ENCODE measurements at regions not wholly inside any gene's neighbourhood (a gene's known extent, or its start where the extent isn't known, plus 50 kb on each side); places are given as distances from the start of the nearest gene placed in this dataset.
A peak's percentile ranks its signal among the peaks of the same experiment; 100 is the strongest.
"Not testable (repeated sequence)": the region's sequence is repeated elsewhere in the genome, so short reads cannot be mapped to it uniquely, and the experiment has no call there.

- Histone ChIP-seq H3K9ac (no peak overlapping the region), H4K20me1 (no peaks in the 10 kb centered on the region), H3K4me3 (no peak overlapping the region), H3K36me3 (no peaks in the 10 kb centered on the region), H3K4me1 (no peaks in the 10 kb centered on the region), H3K27ac (no peak overlapping the region), H3K9me3 (no peaks in the 10 kb centered on the region), H3K4me2 (no peak overlapping the region), H3K27me3 (no peaks in the 10 kb centered on the region)
- no peak for TF ChIP-seq Cebpa-rat (IDR thresholded peaks at IDR 0.05)
Measured at GRCh38 chr9:71515107-71515506, 253.2 kb downstream of the CEMIP2 start.

DNA sequence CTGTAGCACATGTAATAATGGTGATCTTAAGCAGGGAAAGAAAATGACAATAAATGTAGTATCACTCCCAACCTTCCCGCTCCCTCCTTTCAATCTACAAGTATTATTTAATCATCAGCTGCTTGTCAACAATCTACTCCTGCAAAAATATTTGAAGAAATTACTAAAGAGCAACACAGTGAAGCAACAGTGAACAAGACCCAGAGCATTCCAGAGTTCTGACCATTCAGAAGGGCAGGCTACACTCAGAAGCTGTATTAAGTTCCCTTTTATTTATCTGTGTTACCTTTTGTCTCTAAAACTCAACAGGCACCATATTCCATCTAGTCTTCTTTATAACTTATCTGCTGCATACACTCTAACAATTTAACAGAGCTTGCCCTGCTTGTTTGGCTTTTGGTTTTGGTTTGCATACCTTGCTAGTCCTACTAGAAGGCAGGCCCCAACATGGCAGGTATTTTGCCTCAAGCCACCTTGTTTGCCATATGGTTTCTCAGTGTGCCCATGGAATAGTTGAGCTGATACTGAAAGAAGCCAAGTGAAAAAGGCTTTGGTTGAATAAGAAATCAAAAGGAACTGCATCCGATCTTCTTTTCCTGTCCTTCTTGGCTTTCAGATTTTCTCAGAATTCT lies 253.9 kb downstream of the CEMIP2 start:
- H3K4me2 ChIP-seq, result no peak overlapping the region
- H3K36me3 ChIP-seq, result no peaks in the 10 kb centered on the region
- no peak overlapping the region for H3K9ac ChIP-seq
- no peaks in the 10 kb centered on the region for H3K4me1 ChIP-seq
- TF ChIP-seq Cebpa-rat (IDR thresholded peaks at IDR 0.05), result no peak
- H3K9me3 ChIP-seq, result no peaks in the 10 kb centered on the region
- no peak overlapping the region for H3K27ac ChIP-seq
- H3K27me3 ChIP-seq, result no peaks in the 10 kb centered on the region
- H3K4me3 ChIP-seq, result no peak overlapping the region
- H4K20me1 ChIP-seq, result no peaks in the 10 kb centered on the region

DNA sequence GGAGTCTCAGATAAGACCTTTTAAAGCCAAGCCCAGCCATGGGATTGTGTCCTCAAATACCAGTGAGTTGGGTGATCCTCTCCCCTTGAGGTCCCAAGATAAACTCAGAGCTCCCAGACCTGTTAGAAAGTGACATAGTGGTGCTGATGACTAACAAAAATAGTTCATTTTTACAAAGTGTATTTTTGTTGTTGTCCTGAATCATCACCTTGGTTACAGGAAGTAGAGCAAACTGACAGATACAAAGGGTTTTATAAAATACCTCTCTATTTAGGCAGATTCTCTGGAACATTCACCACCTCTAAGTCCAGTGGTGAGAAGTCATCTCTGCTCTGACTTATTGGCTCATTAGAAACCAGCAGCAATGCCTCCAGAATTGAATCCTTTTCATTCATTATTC lies 259.3 kb downstream of the CEMIP2 start:
- no peaks in the 10 kb centered on the region for H4K20me1 ChIP-seq
- no peaks in the 10 kb centered on the region for H3K4me1 ChIP-seq
- H3K9me3 ChIP-seq, result no peaks in the 10 kb centered on the region
- no peak for TF ChIP-seq Cebpa-rat (IDR thresholded peaks at IDR 0.05)
- H3K27ac ChIP-seq, result no peak overlapping the region
- no peak overlapping the region for H3K9ac ChIP-seq
- no peak overlapping the region for H3K4me3 ChIP-seq
- no peak overlapping the region for H3K4me2 ChIP-seq
- H3K36me3 ChIP-seq, result no peaks in the 10 kb centered on the region
- no peaks in the 10 kb centered on the region for H3K27me3 ChIP-seq

DNA sequence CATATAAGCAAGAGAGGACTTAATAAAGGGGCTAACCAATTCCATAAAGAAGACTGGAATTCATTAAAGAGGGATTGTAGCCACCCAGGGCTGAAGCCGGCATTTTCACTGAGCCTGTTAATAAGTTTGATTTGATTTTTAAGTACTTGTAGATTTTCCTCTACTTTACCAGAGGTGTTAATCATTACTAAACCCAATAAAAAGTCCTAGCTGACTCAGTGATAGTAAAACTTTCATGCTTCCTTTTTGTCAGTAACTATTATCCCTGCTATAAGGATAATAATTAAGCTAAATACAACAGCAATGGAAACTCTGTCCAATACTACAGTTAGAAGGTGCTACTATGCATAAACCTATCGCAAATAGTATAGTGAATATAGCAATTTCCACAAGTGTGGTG lies 260.2 kb downstream of the CEMIP2 start:
- H3K9me3 ChIP-seq, H4K20me1 ChIP-seq, H3K4me2 ChIP-seq, H3K27ac ChIP-seq, H3K9ac ChIP-seq, H3K4me3 ChIP-seq, H3K36me3 ChIP-seq, H3K4me1 ChIP-seq, H3K27me3 ChIP-seq: not testable (repeated sequence)

- H3K9ac ChIP-seq, result no peak overlapping the region
- no peak overlapping the region for H3K27ac ChIP-seq
- no peak overlapping the region for H3K4me3 ChIP-seq
- no peaks in the 10 kb centered on the region for H3K36me3 ChIP-seq
- H3K9me3 ChIP-seq, result no peaks in the 10 kb centered on the region
- TF ChIP-seq Cebpa-rat (IDR thresholded peaks at IDR 0.05), result no peak
- no peaks in the 10 kb centered on the region for H4K20me1 ChIP-seq
- no peaks in the 10 kb centered on the region for H3K4me1 ChIP-seq
- no peaks in the 10 kb centered on the region for H3K27me3 ChIP-seq
- no peak overlapping the region for H3K4me2 ChIP-seq
Measured at GRCh38 chr9:71506821-71507220, 261.5 kb downstream of the CEMIP2 start.

- no peak overlapping the region for H3K4me2 ChIP-seq
- H3K36me3 ChIP-seq, result no peaks in the 10 kb centered on the region
- H3K27me3 ChIP-seq, result no peaks in the 10 kb centered on the region
- no peak overlapping the region for H3K4me3 ChIP-seq
- H3K4me1 ChIP-seq, result no peaks in the 10 kb centered on the region
- H3K9ac ChIP-seq, result no peak overlapping the region
- no peak overlapping the region for H3K27ac ChIP-seq
- no peak for TF ChIP-seq Cebpa-rat (IDR thresholded peaks at IDR 0.05)
- H4K20me1 ChIP-seq, result no peaks in the 10 kb centered on the region
- 0 out of 2 replicates have a peak, but pooled peaks cover 4% of the 10 kb centered on the region for H3K9me3 ChIP-seq
Measured at GRCh38 chr9:71504636-71505035, 263.7 kb downstream of the CEMIP2 start.

- H3K4me3 ChIP-seq, result no peak overlapping the region
- H3K4me2 ChIP-seq, result no peak overlapping the region
- H3K27ac ChIP-seq, result no peak overlapping the region
- H3K4me1 ChIP-seq, result no peaks in the 10 kb centered on the region
- no peaks in the 10 kb centered on the region for H4K20me1 ChIP-seq
- no peak overlapping the region for H3K9ac ChIP-seq
- H3K27me3 ChIP-seq, result no peaks in the 10 kb centered on the region
- 0 out of 2 replicates have a peak, but pooled peaks cover 12% of the 10 kb centered on the region for H3K9me3 ChIP-seq
- no peak for TF ChIP-seq Cebpa-rat (IDR thresholded peaks at IDR 0.05)
- no peaks in the 10 kb centered on the region for H3K36me3 ChIP-seq
Measured at GRCh38 chr9:71498691-71499090, 269.6 kb downstream of the CEMIP2 start.

DNA sequence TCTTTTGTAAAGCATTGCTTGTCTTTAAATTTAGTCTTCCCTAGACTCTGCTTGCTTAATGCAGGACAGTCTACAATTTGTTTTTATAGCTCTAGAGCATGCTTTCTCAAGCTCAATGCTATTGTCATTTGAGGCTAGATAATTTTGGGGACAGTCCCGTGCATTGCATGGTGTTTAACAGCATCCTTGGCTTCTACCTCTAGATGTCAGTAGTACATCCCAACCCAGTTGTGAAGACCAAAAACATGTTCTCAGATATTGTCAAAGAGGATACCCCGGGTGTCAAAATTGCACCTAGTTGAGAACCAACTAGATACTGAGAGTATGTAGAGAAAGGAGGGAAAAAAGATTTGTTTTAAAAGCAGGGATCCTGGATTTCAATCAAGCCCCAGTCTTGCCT lies 277.5 kb downstream of the CEMIP2 start:
- Histone ChIP-seq H3K4me3 (no peak overlapping the region), H3K9ac (no peak overlapping the region), H3K4me1 (peaks cover 5% of the 10 kb centered on the region), H3K36me3 (no peaks in the 10 kb centered on the region), H3K4me2 (no peak overlapping the region), H4K20me1 (no peaks in the 10 kb centered on the region), H3K27ac (no peak overlapping the region), H3K27me3 (no peaks in the 10 kb centered on the region), H3K9me3 (no peaks in the 10 kb centered on the region)
- TF ChIP-seq Cebpa-rat (IDR thresholded peaks at IDR 0.05), result no peak

- H3K4me3 ChIP-seq, result no peak overlapping the region
- no peaks in the 10 kb centered on the region for H4K20me1 ChIP-seq
- no peaks in the 10 kb centered on the region for H3K36me3 ChIP-seq
- H3K4me1 ChIP-seq, result peaks cover 29% of the 10 kb centered on the region
- H3K27me3 ChIP-seq, result no peaks in the 10 kb centered on the region
- no peaks in the 10 kb centered on the region for H3K9me3 ChIP-seq
- no peak overlapping the region for H3K4me2 ChIP-seq
- no peak overlapping the region for H3K27ac ChIP-seq
- no peak overlapping the region for H3K9ac ChIP-seq
- TF ChIP-seq Cebpa-rat (IDR thresholded peaks at IDR 0.05), result no peak
Measured at GRCh38 chr9:71487061-71487460, 281.3 kb downstream of the CEMIP2 start.

- Histone ChIP-seq H3K27ac (no peak overlapping the region), H3K4me2 (no peak overlapping the region), H3K4me3 (no peak overlapping the region), H3K36me3 (no peaks in the 10 kb centered on the region), H3K27me3 (no peaks in the 10 kb centered on the region), H3K9me3 (no peaks in the 10 kb centered on the region), H3K4me1 (peaks cover 29% of the 10 kb centered on the region), H3K9ac (no peak overlapping the region), H4K20me1 (no peaks in the 10 kb centered on the region)
- no peak for TF ChIP-seq Cebpa-rat (IDR thresholded peaks at IDR 0.05)
Measured at GRCh38 chr9:71485326-71485725, 283.0 kb downstream of the CEMIP2 start.

DNA sequence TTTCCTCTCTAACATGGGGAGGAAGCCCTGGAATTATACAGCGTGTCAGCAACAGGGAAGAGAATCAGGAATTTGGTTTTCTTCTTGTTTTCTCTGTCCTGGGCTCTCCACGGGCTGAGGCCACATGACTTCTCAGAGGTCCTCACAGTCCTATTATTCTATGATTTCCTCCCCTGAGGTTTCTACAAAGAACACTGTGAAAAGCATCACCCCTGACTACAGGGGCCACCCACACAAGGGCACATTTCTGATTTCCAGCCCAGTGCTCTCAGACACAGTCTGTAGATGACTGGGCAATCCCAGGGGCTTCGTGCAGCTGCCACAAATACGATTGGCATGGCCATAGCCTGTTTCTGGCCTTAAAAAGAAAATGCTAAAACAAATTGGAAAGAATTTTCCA lies 284.9 kb downstream of the CEMIP2 start:
- no peaks in the 10 kb centered on the region for H3K9me3 ChIP-seq

More for the DNA sequence above, 284.9 kb downstream of the CEMIP2 start:
- Histone ChIP-seq H3K27me3 (no peaks in the 10 kb centered on the region), H3K4me2 (peak overlapping the region; percentile 80), H3K27ac (no peak overlapping the region), H3K4me1 (peaks cover 24% of the 10 kb centered on the region), H3K9ac (no peak overlapping the region), H3K4me3 (no peak overlapping the region), H3K36me3 (no peaks in the 10 kb centered on the region), H4K20me1 (no peaks in the 10 kb centered on the region)
- no peak for TF ChIP-seq Cebpa-rat (IDR thresholded peaks at IDR 0.05)
